ENCODE measurements at regions not wholly inside any gene's neighbourhood (a gene's known extent, or its start where the extent isn't known, plus 50 kb on each side); places are given as distances from the start of the nearest gene placed in this dataset.
"Not testable (repeated sequence)": the region's sequence is repeated elsewhere in the genome, so short reads cannot be mapped to it uniquely, and the experiment has no call there.

- no peak for DNase-seq
These were observed 61.1 kb upstream of the UNC5A start for GRCh38 chr5:176748967-176749935.

- DNase-seq = no peak
These were observed 60.2 kb upstream of the UNC5A start for GRCh38 chr5:176750144-176750543.

- DNase-seq = no peak
These were observed 55.9 kb upstream of the UNC5A start for GRCh38 chr5:176754376-176754973.

GRCh38 chr5:176755593-176755992 is 54.8 kb upstream of the UNC5A start:
- not testable (repeated sequence) for DNase-seq

- DNase-seq = not testable (repeated sequence)
These were observed 52.8 kb upstream of the UNC5A start for GRCh38 chr5:176757569-176757968.
